ENCODE measurements at regions not wholly inside any gene's neighbourhood (a gene's known extent, or its start where the extent isn't known, plus 50 kb on each side); places are given as distances from the start of the nearest gene placed in this dataset.

GRCh38 chrX:137483554-137483953 lies 82.4 kb upstream of the ZIC3 start:
- Mint-ChIP-seq H3K4me3 (no peak overlapping the region), H3K4me1 (no peaks in the 10 kb centered on the region), H3K9me3 (peaks cover 0 to 9% (median 0%) of the 10 kb centered on the region in 6 donors), H3K27ac (no peak overlapping the region), H3K36me3 (no peaks in the 10 kb centered on the region), H3K27me3 (ENCODE audit: low read depth in 3 of 3) (peaks cover 0 to 6% (median 2%) of the 10 kb centered on the region in 3 donors)
- DNase-seq = no peak

- no peak overlapping the region for H3K27ac Mint-ChIP-seq
- no peak for DNase-seq
- H3K4me1 Mint-ChIP-seq = no peaks in the 10 kb centered on the region
- H3K27me3 Mint-ChIP-seq (ENCODE audit: low read depth in 3 of 3) = peaks cover 0 to 6% (median 2%) of the 10 kb centered on the region in 3 donors
- peaks cover 0 to 9% (median 0%) of the 10 kb centered on the region in 6 donors for H3K9me3 Mint-ChIP-seq
- no peak overlapping the region for H3K4me3 Mint-ChIP-seq
- H3K36me3 Mint-ChIP-seq = no peaks in the 10 kb centered on the region
These were observed 83.8 kb upstream of the ZIC3 start for GRCh38 chrX:137482136-137482535.

- H3K4me1 Mint-ChIP-seq = no peaks in the 10 kb centered on the region
- no peaks in the 10 kb centered on the region for H3K9me3 Mint-ChIP-seq
- H3K27me3 Mint-ChIP-seq (ENCODE audit: low read depth in 3 of 3) = peaks cover 0 to 2% (median 0%) of the 10 kb centered on the region in 3 donors
- DNase-seq = no peak
- no peaks in the 10 kb centered on the region for H3K36me3 Mint-ChIP-seq
- H3K4me3 Mint-ChIP-seq = no peak overlapping the region
- H3K27ac Mint-ChIP-seq = no peak overlapping the region
These were observed 86.5 kb upstream of the ZIC3 start for GRCh38 chrX:137479386-137479785.

- H3K4me3 Mint-ChIP-seq = no peak overlapping the region
- no peak overlapping the region for H3K27ac Mint-ChIP-seq
These were observed 124.2 kb upstream of the ZIC3 start for GRCh38 chrX:137441711-137442110.

GRCh38 chrX:137432609-137433008 lies 133.3 kb upstream of the ZIC3 start:
- no peak for DNase-seq
- H3K9me3 Mint-ChIP-seq = peaks cover 0 to 7% (median 0%) of the 10 kb centered on the region in 6 donors
- no peak overlapping the region for H3K4me3 Mint-ChIP-seq
- peaks cover 0 to 5% of the 10 kb centered on the region in 2 donors for H3K4me1 Mint-ChIP-seq
- H3K36me3 Mint-ChIP-seq = peaks cover 0 to 4% (median 0%) of the 10 kb centered on the region in 3 donors
- no peak overlapping the region for H3K27ac Mint-ChIP-seq
- H3K27me3 Mint-ChIP-seq (ENCODE audit: low read depth in 3 of 3) = peaks cover 6 to 19% (median 14%) of the 10 kb centered on the region in 3 donors

More at GRCh38 chrX:137441711-137442110, 124.2 kb upstream of the ZIC3 start:
- Mint-ChIP-seq H3K36me3 (no peaks in the 10 kb centered on the region), H3K9me3 (peaks cover 0 to 4% (median 0%) of the 10 kb centered on the region in 6 donors), H3K27me3 (ENCODE audit: low read depth in 3 of 3) (peaks cover 0 to 6% (median 0%) of the 10 kb centered on the region in 3 donors), H3K4me1 (no peaks in the 10 kb centered on the region)
- DNase-seq = no peak

- H3K27me3 Mint-ChIP-seq (ENCODE audit: low read depth in 3 of 3) = peaks cover 6 to 20% (median 13%) of the 10 kb centered on the region in 3 donors
- peaks cover 1 to 6% of the 10 kb centered on the region in 2 donors for H3K4me1 Mint-ChIP-seq
- DNase-seq = no peak
- H3K27ac Mint-ChIP-seq = no peak overlapping the region
- no peak overlapping the region for H3K4me3 Mint-ChIP-seq
- peaks cover 0 to 7% (median under 1%) of the 10 kb centered on the region in 6 donors for H3K9me3 Mint-ChIP-seq
- peaks cover 0 to 4% (median 0%) of the 10 kb centered on the region in 3 donors for H3K36me3 Mint-ChIP-seq
These were observed 134.0 kb upstream of the ZIC3 start for GRCh38 chrX:137431693-137432488.

GRCh38 chrX:137430984-137431475 lies 134.9 kb upstream of the ZIC3 start:
- Mint-ChIP-seq H3K27me3 (ENCODE audit: low read depth in 3 of 3) (peaks cover 11 to 22% (median 17%) of the 10 kb centered on the region in 3 donors), H3K4me1 (peaks cover 6 to 11% of the 10 kb centered on the region in 2 donors), H3K4me3 (peak overlapping the region in 2 of 5 donors; percentile 12 to 23), H3K9me3 (peaks cover 0 to 6% (median 3%) of the 10 kb centered on the region in 6 donors), H3K36me3 (peaks cover 0 to 4% (median 0%) of the 10 kb centered on the region in 3 donors), H3K27ac (no peak overlapping the region)
- no peak for DNase-seq

- peaks cover 0 to 6% (median 3%) of the 10 kb centered on the region in 6 donors for H3K9me3 Mint-ChIP-seq
- H3K36me3 Mint-ChIP-seq = peaks cover 0 to 4% (median 0%) of the 10 kb centered on the region in 3 donors
- H3K27me3 Mint-ChIP-seq (ENCODE audit: low read depth in 3 of 3) = peaks cover 16 to 25% (median 17%) of the 10 kb centered on the region in 3 donors
- no peak overlapping the region for H3K27ac Mint-ChIP-seq
- no peak overlapping the region for H3K4me3 Mint-ChIP-seq
- H3K4me1 Mint-ChIP-seq = peaks cover 6 to 11% of the 10 kb centered on the region in 2 donors
- no peak for DNase-seq
These were observed 135.6 kb upstream of the ZIC3 start for GRCh38 chrX:137430301-137430700.

GRCh38 chrX:137428766-137429591 lies 136.9 kb upstream of the ZIC3 start:
- H3K27ac Mint-ChIP-seq = no peak overlapping the region
- H3K4me3 Mint-ChIP-seq = peak overlapping the region; percentile 38 to 80 (median 58)
- H3K27me3 Mint-ChIP-seq (ENCODE audit: low read depth in 3 of 3) = peaks cover 17 to 25% (median 23%) of the 10 kb centered on the region in 3 donors
- no peak for DNase-seq
- peaks cover 0 to 6% (median under 1%) of the 10 kb centered on the region in 6 donors for H3K9me3 Mint-ChIP-seq
- H3K4me1 Mint-ChIP-seq = peaks cover 6 to 11% of the 10 kb centered on the region in 2 donors
- H3K36me3 Mint-ChIP-seq = peaks cover 0 to 4% (median 0%) of the 10 kb centered on the region in 3 donors

- DNase-seq = peak in 2 of 3 donors; percentile 3 to 7
- Mint-ChIP-seq H3K4me1 (peaks cover 6 to 11% of the 10 kb centered on the region in 2 donors), H3K27me3 (ENCODE audit: low read depth in 3 of 3) (peaks cover 19 to 27% (median 23%) of the 10 kb centered on the region in 3 donors), H3K27ac (no peak overlapping the region), H3K36me3 (peaks cover 0 to 4% (median 0%) of the 10 kb centered on the region in 3 donors), H3K9me3 (peaks cover 0 to 6% (median 2%) of the 10 kb centered on the region in 6 donors), H3K4me3 (peak overlapping the region; percentile 61 to 82 (median 72))
These were observed 137.7 kb upstream of the ZIC3 start for GRCh38 chrX:137428221-137428661.

GRCh38 chrX:137427816-137428215 lies 138.1 kb upstream of the ZIC3 start:
- Mint-ChIP-seq H3K9me3 (peaks cover 0 to 6% (median 2%) of the 10 kb centered on the region in 6 donors), H3K4me3 (peak overlapping the region; percentile 61 to 82 (median 72)), H3K27me3 (ENCODE audit: low read depth in 3 of 3) (peaks cover 19 to 29% (median 23%) of the 10 kb centered on the region in 3 donors), H3K4me1 (peaks cover 6 to 11% of the 10 kb centered on the region in 2 donors), H3K36me3 (peaks cover 0 to 4% (median 0%) of the 10 kb centered on the region in 3 donors), H3K27ac (no peak overlapping the region)
- DNase-seq = no peak

GRCh38 chrX:137427426-137427778 lies 138.5 kb upstream of the ZIC3 start:
- no peak for DNase-seq
- peaks cover 19 to 29% (median 23%) of the 10 kb centered on the region in 3 donors for H3K27me3 Mint-ChIP-seq (ENCODE audit: low read depth in 3 of 3)
- H3K4me3 Mint-ChIP-seq = peak overlapping the region; percentile 61 to 82 (median 72)

GRCh38 chrX:137426695-137427425 lies 139.1 kb upstream of the ZIC3 start:
- H3K9me3 Mint-ChIP-seq = peaks cover 0 to 6% (median 2%) of the 10 kb centered on the region in 6 donors
- no peak for DNase-seq
- H3K4me1 Mint-ChIP-seq = peaks cover 6 to 11% of the 10 kb centered on the region in 2 donors
- H3K27me3 Mint-ChIP-seq (ENCODE audit: low read depth in 3 of 3) = peaks cover 17 to 29% (median 23%) of the 10 kb centered on the region in 3 donors
- H3K4me3 Mint-ChIP-seq = peak overlapping the region in 4 of 5 donors; percentile 58 to 82 (median 70)
- no peak overlapping the region for H3K27ac Mint-ChIP-seq
- H3K36me3 Mint-ChIP-seq = peaks cover 0 to 4% (median 0%) of the 10 kb centered on the region in 3 donors

More at GRCh38 chrX:137427426-137427778, 138.5 kb upstream of the ZIC3 start:
- Mint-ChIP-seq H3K9me3 (peaks cover 0 to 6% (median 2%) of the 10 kb centered on the region in 6 donors), H3K27ac (no peak overlapping the region), H3K4me1 (peaks cover 6 to 11% of the 10 kb centered on the region in 2 donors), H3K36me3 (peaks cover 0 to 4% (median 0%) of the 10 kb centered on the region in 3 donors)

Measured in immature natural killer cell (primary cell).